Hepatocyte (in vitro differentiated cells): ENCODE measurements at regions not wholly inside any gene's neighbourhood (a gene's known extent, or its start where the extent isn't known, plus 50 kb on each side); places are given as distances from the start of the nearest gene placed in this dataset.
"Not testable (repeated sequence)": the region's sequence is repeated elsewhere in the genome, so short reads cannot be mapped to it uniquely, and the experiment has no call there.

Source experiments
- DNase-seq: peaks from one replicate; pipeline ENCODE4 v3.0.0-alpha.2; 2016; ENCODE audit warnings: low spot score
- H2AFZ ChIP-seq: fragments of 200-600 bp; sonication (generic); 2 replicates; pipeline ENCODE4 v1.6.0; 2016; ENCODE audit warnings: antibody characterized with exemption, mild to moderate bottlenecking
- H3K27ac ChIP-seq: fragments of 200-600 bp; sonication (generic); 2 replicates; pipeline ENCODE4 v1.5.1; 2016; ENCODE audit warnings: mild to moderate bottlenecking
- H3K27me3 ChIP-seq: fragments of 200-600 bp; sonication (generic); 2 replicates; pipeline ENCODE4 v1.6.1; 2016
- H3K36me3 ChIP-seq: fragments of 200-600 bp; sonication (generic); replicated peaks from 2 replicates; pipeline ENCODE4 v1.5.1; 2016; ENCODE audit warnings: low read depth; ENCODE audit not compliant: insufficient read depth
- H3K4me1 ChIP-seq: fragments of 200-600 bp; sonication (generic); 2 replicates; pipeline ENCODE4 v1.5.1; 2016; ENCODE audit warnings: mild to moderate bottlenecking, moderate library complexity; ENCODE audit not compliant: insufficient read depth
- H3K4me2 ChIP-seq: fragments of 200-600 bp; sonication (generic); 2 replicates; pipeline ENCODE4 v1.6.0; 2016
- H3K4me3 ChIP-seq: fragments of 200-600 bp; sonication (generic); 2 replicates; pipeline ENCODE4 v1.5.1; 2016; ENCODE audit warnings: mild to moderate bottlenecking
- H3K79me2 ChIP-seq: fragments of 200-600 bp; sonication (generic); 2 replicates; pipeline ENCODE4 v1.6.0; 2017; ENCODE audit warnings: mild to moderate bottlenecking
- H3K9me2 ChIP-seq: fragments of 200-600 bp; sonication (generic); replicated peaks from 2 replicates; pipeline ENCODE4 v1.6.0; 2017; ENCODE audit warnings: mild to moderate bottlenecking; ENCODE audit not compliant: insufficient read depth
- H3K9me3 ChIP-seq: fragments of 200-600 bp; sonication (generic); 2 replicates; pipeline ENCODE4 v1.5.1; 2016; ENCODE audit warnings: low read depth, mild to moderate bottlenecking
- H4K20me1 ChIP-seq: fragments of 200-600 bp; sonication (generic); 2 replicates; pipeline ENCODE4 v1.6.0; 2016; ENCODE audit warnings: mild to moderate bottlenecking; ENCODE audit not compliant: insufficient read depth, poor library complexity, severe bottlenecking
- EZH2 ChIP-seq: fragments of 200-600 bp; sonication (generic); IDR thresholded peaks from 2 replicates; pipeline ENCODE4 v1.6.1; 2016; ENCODE audit warnings: antibody characterized with exemption, mild to moderate bottlenecking, borderline replicate concordance
- EZH2phosphoT487 ChIP-seq: fragments of 200-600 bp; sonication (generic); IDR thresholded peaks from one replicate; pipeline ENCODE4 v1.6.1; 2018; ENCODE audit warnings: antibody characterized with exemption, mild to moderate bottlenecking, low read depth, moderate library complexity; ENCODE audit not compliant: unreplicated experiment, severe bottlenecking
- WGBS: methylation state at CpG from one replicate; pipeline ENCODE4 v1.1.6; 2016; ENCODE audit warnings: low lambda C conversion rate; ENCODE audit errors: missing lambda C conversion rate; 5-methylcytosine and 5-hydroxymethylcytosine counted together
- TF ChIP-seq, protein P1 (sequence below): fragments of 200-600 bp; sonication (generic); IDR thresholded peaks from 2 replicates; pipeline ENCODE4 v1.5.1; 2016; ENCODE audit warnings: antibody characterized with exemption, mild to moderate bottlenecking; ENCODE audit not compliant: poor library complexity

GRCh38 chr17:13154930-13155329 lies 137.1 kb upstream of the ELAC2 start:
- Histone ChIP-seq H3K9me3 (no peaks in the 10 kb centered on the region), H2AFZ (no peak overlapping the region), H3K36me3 (no peaks in the 10 kb centered on the region), H3K9me2 (no peaks in the 10 kb centered on the region), H3K27me3 (no peaks in the 10 kb centered on the region), H3K79me2 (no peaks in the 10 kb centered on the region), H4K20me1 (no peaks in the 10 kb centered on the region), H3K4me2 (no peak overlapping the region), H3K4me1 (no peaks in the 10 kb centered on the region), H3K4me3 (no peak overlapping the region), H3K27ac (no peak overlapping the region)
- WGBS = 87% methylated on average over 4 of the region's 4 CpGs
- DNase-seq = no peak
- TF ChIP-seq EZH2phosphoT487 (no peak), EZH2 (no peak)
- TF ChIP-seq, protein P1, sequence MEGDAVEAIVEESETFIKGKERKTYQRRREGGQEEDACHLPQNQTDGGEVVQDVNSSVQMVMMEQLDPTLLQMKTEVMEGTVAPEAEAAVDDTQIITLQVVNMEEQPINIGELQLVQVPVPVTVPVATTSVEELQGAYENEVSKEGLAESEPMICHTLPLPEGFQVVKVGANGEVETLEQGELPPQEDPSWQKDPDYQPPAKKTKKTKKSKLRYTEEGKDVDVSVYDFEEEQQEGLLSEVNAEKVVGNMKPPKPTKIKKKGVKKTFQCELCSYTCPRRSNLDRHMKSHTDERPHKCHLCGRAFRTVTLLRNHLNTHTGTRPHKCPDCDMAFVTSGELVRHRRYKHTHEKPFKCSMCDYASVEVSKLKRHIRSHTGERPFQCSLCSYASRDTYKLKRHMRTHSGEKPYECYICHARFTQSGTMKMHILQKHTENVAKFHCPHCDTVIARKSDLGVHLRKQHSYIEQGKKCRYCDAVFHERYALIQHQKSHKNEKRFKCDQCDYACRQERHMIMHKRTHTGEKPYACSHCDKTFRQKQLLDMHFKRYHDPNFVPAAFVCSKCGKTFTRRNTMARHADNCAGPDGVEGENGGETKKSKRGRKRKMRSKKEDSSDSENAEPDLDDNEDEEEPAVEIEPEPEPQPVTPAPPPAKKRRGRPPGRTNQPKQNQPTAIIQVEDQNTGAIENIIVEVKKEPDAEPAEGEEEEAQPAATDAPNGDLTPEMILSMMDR = no peak

- Histone ChIP-seq H3K36me3 (no peaks in the 10 kb centered on the region), H3K9me2 (no peaks in the 10 kb centered on the region), H3K4me3 (no peak overlapping the region), H2AFZ (no peak overlapping the region), H3K79me2 (no peaks in the 10 kb centered on the region), H3K27me3 (no peaks in the 10 kb centered on the region), H3K4me1 (no peaks in the 10 kb centered on the region), H3K4me2 (no peak overlapping the region), H4K20me1 (no peaks in the 10 kb centered on the region), H3K27ac (no peak overlapping the region), H3K9me3 (no peaks in the 10 kb centered on the region)
- 48% methylated on average over 2 of the region's 2 CpGs for WGBS
- no peak for TF ChIP-seq EZH2
- TF ChIP-seq EZH2phosphoT487 = no peak
- no peak for DNase-seq
These were observed 136.6 kb upstream of the ELAC2 start for GRCh38 chr17:13154398-13154797.

GRCh38 chr17:13153036-13153435 lies 135.2 kb upstream of the ELAC2 start:
- no peak overlapping the region for H2AFZ ChIP-seq
- no peak for TF ChIP-seq EZH2phosphoT487
- TF ChIP-seq EZH2 = no peak
- TF ChIP-seq, protein P1 = no peak
- no peaks in the 10 kb centered on the region for H3K9me2 ChIP-seq
- no peak overlapping the region for H3K4me3 ChIP-seq
- no peaks in the 10 kb centered on the region for H3K36me3 ChIP-seq
- no peak overlapping the region for H3K4me2 ChIP-seq
- H3K4me1 ChIP-seq = no peaks in the 10 kb centered on the region
- no peaks in the 10 kb centered on the region for H3K9me3 ChIP-seq
- DNase-seq = no peak
- H3K79me2 ChIP-seq = no peaks in the 10 kb centered on the region
- 84% methylated on average over 1 of the region's 1 CpG for WGBS
- no peaks in the 10 kb centered on the region for H3K27me3 ChIP-seq
- H3K27ac ChIP-seq = no peak overlapping the region
- H4K20me1 ChIP-seq = no peaks in the 10 kb centered on the region

- Histone ChIP-seq H3K36me3 (no peaks in the 10 kb centered on the region), H3K4me1 (no peaks in the 10 kb centered on the region), H4K20me1 (no peaks in the 10 kb centered on the region), H3K27ac (no peak overlapping the region), H3K4me2 (no peak overlapping the region), H3K4me3 (no peak overlapping the region), H3K9me2 (no peaks in the 10 kb centered on the region), H3K27me3 (no peaks in the 10 kb centered on the region), H3K9me3 (no peaks in the 10 kb centered on the region), H2AFZ (no peak overlapping the region), H3K79me2 (no peaks in the 10 kb centered on the region)
- WGBS = 88% methylated on average over 3 of the region's 3 CpGs
- DNase-seq = no peak
- TF ChIP-seq EZH2 = no peak
- TF ChIP-seq EZH2phosphoT487 = no peak
- TF ChIP-seq, protein P1 = no peak
These were observed 134.7 kb upstream of the ELAC2 start for GRCh38 chr17:13152501-13152900.

- 96% methylated on average over 6 of the region's 6 CpGs for WGBS
- H3K9me2 ChIP-seq, H3K79me2 ChIP-seq, H3K4me3 ChIP-seq, H3K9me3 ChIP-seq, H3K4me1 ChIP-seq, H2AFZ ChIP-seq, H4K20me1 ChIP-seq, DNase-seq, H3K4me2 ChIP-seq, H3K36me3 ChIP-seq, H3K27me3 ChIP-seq, H3K27ac ChIP-seq: not testable (repeated sequence)
These were observed 132.9 kb upstream of the ELAC2 start for GRCh38 chr17:13150738-13151137.
